B cell (primary cell): ENCODE measurements at regions not wholly inside any gene's neighbourhood (a gene's known extent, or its start where the extent isn't known, plus 50 kb on each side); places are given as distances from the start of the nearest gene placed in this dataset.

Experiments
- CTCF ChIP-seq: fragments of 200-600 bp; IDR thresholded peaks from one replicate; pipeline ENCODE4 v1.8.0; 2022; ENCODE audit warnings: antibody characterized with exemption, mild to moderate bottlenecking
- EZH2 ChIP-seq: IDR thresholded peaks from 2 replicates; pipeline ENCODE4 v1.6.1; 2012; ENCODE audit warnings: borderline replicate concordance, low read depth, mild to moderate bottlenecking, moderate library complexity, low read length; ENCODE audit not compliant: insufficient read depth, poor library complexity, severe bottlenecking

DNA sequence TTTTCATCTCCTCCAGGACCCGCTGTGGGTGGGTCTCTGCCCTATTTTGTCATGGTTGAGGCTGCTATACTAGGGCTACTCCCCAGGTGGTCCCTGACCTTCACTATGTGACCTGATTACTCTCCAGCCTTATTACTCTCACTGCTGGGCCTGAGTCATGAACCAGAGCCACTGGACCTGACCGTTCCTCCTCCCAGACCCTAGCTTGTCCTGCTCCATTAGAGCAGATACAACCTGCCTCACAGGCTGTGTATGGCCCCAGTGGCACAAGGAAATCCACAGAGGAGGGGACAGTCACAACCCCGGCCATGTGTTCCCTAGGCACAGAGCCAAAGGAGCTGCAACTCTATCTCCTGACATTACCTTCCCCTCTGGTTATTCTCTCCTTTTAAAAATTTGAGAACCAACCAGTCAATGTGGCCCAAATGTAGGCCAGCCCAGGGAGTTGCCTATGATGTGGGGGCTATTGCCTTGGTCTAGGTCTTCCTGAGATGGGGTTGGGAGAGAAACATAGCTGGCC lies 96.0 kb upstream of the FSTL4 start:
- TF ChIP-seq CTCF (no peak), EZH2 (no peak)
